HG02588 (cell line): ENCODE measurements at regions not wholly inside any gene's neighbourhood (a gene's known extent, or its start where the extent isn't known, plus 50 kb on each side); places are given as distances from the start of the nearest gene placed in this dataset.
A peak's percentile ranks its signal among the peaks of the same experiment; 100 is the strongest.
"Not testable (repeated sequence)": the region's sequence is repeated elsewhere in the genome, so short reads cannot be mapped to it uniquely, and the experiment has no call there.

Source experiments
- ATAC-seq: cut with Tn5 transposase; IDR thresholded peaks from one replicate; pipeline ENCODE4 v1.9.1; 2021; ENCODE audit warnings: mild to moderate bottlenecking, moderate library complexity; ENCODE audit not compliant: unreplicated experiment

GRCh38 chr12:58302487-58303011 is 361.2 kb downstream of the ATP23 start:
- no peak for ATAC-seq

GRCh38 chr12:58306266-58307000 is 365.1 kb downstream of the ATP23 start:
- ATAC-seq = no peak

GRCh38 chr12:58309806-58310205 is 368.4 kb downstream of the ATP23 start:
- ATAC-seq = no peak

- ATAC-seq = no peak
Measured at GRCh38 chr12:58310368-58310767, 369.0 kb downstream of the ATP23 start.

GRCh38 chr12:58310809-58311622 is 369.6 kb downstream of the ATP23 start:
- ATAC-seq = peak; percentile 54

GRCh38 chr12:58313091-58313855 is 371.9 kb downstream of the ATP23 start:
- ATAC-seq = no peak

GRCh38 chr12:58314610-58315009 is 373.2 kb downstream of the ATP23 start:
- no peak for ATAC-seq

GRCh38 chr12:58316926-58317325 is 375.6 kb downstream of the ATP23 start:
- no peak for ATAC-seq

- peak; percentile 78 for ATAC-seq
Measured at GRCh38 chr12:58321414-58321813, 380.0 kb downstream of the ATP23 start.

- no peak for ATAC-seq
Measured at GRCh38 chr12:58323676-58324075, 382.3 kb downstream of the ATP23 start.

- no peak for ATAC-seq
Measured at GRCh38 chr12:58325561-58325960, 384.2 kb downstream of the ATP23 start.

- ATAC-seq = no peak
Measured at GRCh38 chr12:58326534-58326933, 385.2 kb downstream of the ATP23 start.

- ATAC-seq = not testable (repeated sequence)
Measured at GRCh38 chr12:58336581-58337242, 395.3 kb downstream of the ATP23 start.

- ATAC-seq = peak; percentile 45
Measured at GRCh38 chr12:58337539-58337938, 396.2 kb downstream of the ATP23 start.

- ATAC-seq = no peak
Measured at GRCh38 chr12:58341791-58342190, 400.4 kb downstream of the ATP23 start.

GRCh38 chr12:58342736-58343135 is 401.4 kb downstream of the ATP23 start:
- ATAC-seq = no peak

GRCh38 chr12:58346032-58346632 is 404.8 kb downstream of the ATP23 start:
- peak; percentile 56 for ATAC-seq

GRCh38 chr12:58347188-58347587 is 405.8 kb downstream of the ATP23 start:
- no peak for ATAC-seq

GRCh38 chr12:58347691-58348090 is 406.3 kb downstream of the ATP23 start:
- ATAC-seq = no peak

GRCh38 chr12:58349161-58349560 is 407.8 kb downstream of the ATP23 start:
- ATAC-seq = no peak
